ENCODE measurements at regions not wholly inside any gene's neighbourhood (a gene's known extent, or its start where the extent isn't known, plus 50 kb on each side); places are given as distances from the start of the nearest gene placed in this dataset.

- TF ChIP-seq MLLT1 (IDR thresholded peaks at IDR 0.05): no peak
- TF ChIP-seq EZH2 (IDR thresholded peaks at IDR 0.05; ENCODE audit: borderline replicate concordance, control insufficient read depth, low read depth, low read length): no peak
- TF ChIP-seq NKRF (conservative IDR thresholded peaks at IDR 0.05): no peak
Measured at GRCh38 chr1:55362558-55362957, 147.4 kb upstream of the USP24 start.
